Cardiac muscle cell (in vitro differentiated cells and primary cell): ENCODE measurements at regions not wholly inside any gene's neighbourhood (a gene's known extent, or its start where the extent isn't known, plus 50 kb on each side); places are given as distances from the start of the nearest gene placed in this dataset.
A peak's percentile ranks its signal among the peaks of the same experiment; 100 is the strongest.

Experiments used
- DNase-seq, 2 donors: peaks; one replicate each; pipeline versions ENCODE4 v3.0.0 to v3.0.0-alpha.2; 2010 to 2017; ENCODE audit warnings: low read depth in 1 of 2, low spot score in 1 of 2
- H3K27ac ChIP-seq: fragments of 200-600 bp; sonication (generic); 2 replicates; pipeline ENCODE4 v1.5.1; 2016
- H3K27me3 ChIP-seq: fragments of 200-600 bp; sonication (generic); 2 replicates; pipeline ENCODE4 v1.6.0; 2016; ENCODE audit warnings: control low read depth
- H3K36me3 ChIP-seq: fragments of 200-600 bp; sonication (generic); 2 replicates; pipeline ENCODE4 v1.5.1; 2016; ENCODE audit warnings: control low read depth
- H3K4me1 ChIP-seq: fragments of 200-600 bp; sonication (generic); 2 replicates; pipeline ENCODE4 v1.8.1; 2017; ENCODE audit warnings: low read depth, mild to moderate bottlenecking, mixed run types
- H3K4me3 ChIP-seq: fragments of 200-600 bp; sonication (generic); 2 replicates; pipeline ENCODE4 v1.5.1; 2016; ENCODE audit warnings: mild to moderate bottlenecking
- H3K9me3 ChIP-seq: fragments of 200-600 bp; sonication (generic); 2 replicates; pipeline ENCODE4 v1.5.1; 2017; ENCODE audit warnings: low read depth, mild to moderate bottlenecking, control low read depth
- CTCF ChIP-seq: IDR thresholded peaks from 2 replicates; pipeline ENCODE4 v1.5.1; 2012; ENCODE audit warnings: low read depth, mild to moderate bottlenecking, low read length

- no peaks in the 10 kb centered on the region for H3K27me3 ChIP-seq
- H3K27ac ChIP-seq, result no peak overlapping the region
- TF ChIP-seq CTCF, result no peak
- H3K36me3 ChIP-seq, result no peaks in the 10 kb centered on the region
- H3K4me1 ChIP-seq, result peaks cover 17% of the 10 kb centered on the region
- no peak overlapping the region for H3K4me3 ChIP-seq
- H3K9me3 ChIP-seq, result no peaks in the 10 kb centered on the region
- no peak for DNase-seq
These were observed 916.5 kb upstream of the CNTN5 start for GRCh38 chr11:98104249-98104648.

GRCh38 chr11:98107736-98108135 is 913.0 kb upstream of the CNTN5 start:
- peak; percentile 3 to 87 for DNase-seq
- Histone ChIP-seq H3K9me3 (no peaks in the 10 kb centered on the region), H3K27me3 (no peaks in the 10 kb centered on the region), H3K36me3 (no peaks in the 10 kb centered on the region), H3K27ac (no peak overlapping the region), H3K4me1 (peaks cover 17% of the 10 kb centered on the region), H3K4me3 (no peak overlapping the region)
- TF ChIP-seq CTCF, result no peak

GRCh38 chr11:98110030-98110429 is 910.7 kb upstream of the CNTN5 start:
- Histone ChIP-seq H3K4me1 (peaks cover 17% of the 10 kb centered on the region), H3K27ac (no peak overlapping the region), H3K9me3 (no peaks in the 10 kb centered on the region), H3K36me3 (no peaks in the 10 kb centered on the region), H3K27me3 (no peaks in the 10 kb centered on the region), H3K4me3 (no peak overlapping the region)
- no peak for DNase-seq
- no peak for TF ChIP-seq CTCF

- H3K27ac ChIP-seq, result peak overlapping the region; percentile 35
- H3K4me1 ChIP-seq, result peaks cover 12% of the 10 kb centered on the region
- DNase-seq, result peak in 1 of 2 donors; percentile 43
- no peaks in the 10 kb centered on the region for H3K27me3 ChIP-seq
- no peaks in the 10 kb centered on the region for H3K36me3 ChIP-seq
- no peaks in the 10 kb centered on the region for H3K9me3 ChIP-seq
- no peak for TF ChIP-seq CTCF
- no peak overlapping the region for H3K4me3 ChIP-seq
These were observed 904.9 kb upstream of the CNTN5 start for GRCh38 chr11:98115873-98116272.

GRCh38 chr11:98130117-98130625 is 890.6 kb upstream of the CNTN5 start:
- Histone ChIP-seq H3K9me3 (no peaks in the 10 kb centered on the region), H3K4me1 (peaks cover 8% of the 10 kb centered on the region), H3K27ac (no peak overlapping the region), H3K36me3 (no peaks in the 10 kb centered on the region), H3K4me3 (no peak overlapping the region), H3K27me3 (no peaks in the 10 kb centered on the region)
- no peak for DNase-seq
- no peak for TF ChIP-seq CTCF

GRCh38 chr11:98136357-98136756 is 884.4 kb upstream of the CNTN5 start:
- DNase-seq, result no peak
- TF ChIP-seq CTCF, result no peak
- Histone ChIP-seq H3K27me3 (no peaks in the 10 kb centered on the region), H3K27ac (no peak overlapping the region), H3K4me1 (no peaks in the 10 kb centered on the region), H3K9me3 (no peaks in the 10 kb centered on the region), H3K4me3 (no peak overlapping the region), H3K36me3 (no peaks in the 10 kb centered on the region)
